HEK293T (cell line): ENCODE measurements at regions not wholly inside any gene's neighbourhood (a gene's known extent, or its start where the extent isn't known, plus 50 kb on each side); places are given as distances from the start of the nearest gene placed in this dataset.
"Not testable (repeated sequence)": the region's sequence is repeated elsewhere in the genome, so short reads cannot be mapped to it uniquely, and the experiment has no call there.

Source experiments
- CTCF ChIA-PET: fragments of 350-600 bp; formaldehyde crosslinking; extraction: SDS; loops from one replicate; lab custom pipeline; 2021; ENCODE audit warnings: antibody characterized with exemption, inconsistent platforms; lab: Yijun Ruan, JAX
- POLR2A ChIA-PET: fragments of 350-600 bp; formaldehyde crosslinking; extraction: SDS; loops from one replicate; lab custom pipeline; 2020; ENCODE audit warnings: antibody characterized with exemption, inconsistent platforms; lab: Yijun Ruan, JAX
- DNase-seq: peaks from one replicate; pipeline ENCODE4 v3.0.0; 2012; ENCODE audit warnings: mixed read lengths; ENCODE audit errors: extremely low spot score
- ARNT ChIP-seq: fragments of 450-650 bp; IDR thresholded peaks from 2 replicates; pipeline ENCODE4 v1.6.1; 2017; ENCODE audit warnings: mild to moderate bottlenecking
- BHLHE40 ChIP-seq: fragments of 450-650 bp; IDR thresholded peaks from 2 replicates; pipeline ENCODE4 v1.6.1; 2016; ENCODE audit warnings: mild to moderate bottlenecking, moderate library complexity, borderline replicate concordance
- CTBP1 ChIP-seq: fragments of 450-650 bp; IDR thresholded peaks from 2 replicates; pipeline ENCODE4 v1.6.1; 2016; ENCODE audit warnings: borderline replicate concordance
- ELF4 ChIP-seq: fragments of 450-650 bp; IDR thresholded peaks from 2 replicates; pipeline ENCODE4 v1.6.1; 2017; ENCODE audit warnings: antibody characterized with exemption
- FOXA1 ChIP-seq: fragments of 450-650 bp; IDR thresholded peaks from 2 replicates; pipeline ENCODE4 v1.6.1; 2016; ENCODE audit warnings: mild to moderate bottlenecking
- FOXK2 ChIP-seq: fragments of 450-650 bp; IDR thresholded peaks from 2 replicates; pipeline ENCODE4 v1.6.1; 2016; ENCODE audit warnings: mild to moderate bottlenecking
- FOXM1 ChIP-seq: fragments of 450-650 bp; IDR thresholded peaks from 2 replicates; pipeline ENCODE4 v1.6.1; 2017; ENCODE audit warnings: mild to moderate bottlenecking, borderline replicate concordance
- HDGF ChIP-seq: fragments of 450-650 bp; IDR thresholded peaks from 2 replicates; pipeline ENCODE4 v1.6.1; 2017; ENCODE audit warnings: antibody characterized with exemption, borderline replicate concordance
- L3MBTL2 ChIP-seq: fragments of 450-650 bp; conservative IDR thresholded peaks from 2 replicates; pipeline ENCODE4 v1.6.1; 2016; ENCODE audit warnings: mild to moderate bottlenecking
- LEF1 ChIP-seq: fragments of 450-650 bp; IDR thresholded peaks from 2 replicates; pipeline ENCODE4 v1.6.1; 2017; ENCODE audit warnings: mild to moderate bottlenecking, borderline replicate concordance
- NFRKB ChIP-seq: fragments of 450-650 bp; IDR thresholded peaks from 2 replicates; pipeline ENCODE4 v1.6.1; 2016; ENCODE audit warnings: mild to moderate bottlenecking, moderate library complexity
- PKNOX1 ChIP-seq: fragments of 450-650 bp; IDR thresholded peaks from 2 replicates; pipeline ENCODE4 v1.6.1; 2016
- SP1 ChIP-seq: fragments of 450-650 bp; IDR thresholded peaks from 2 replicates; pipeline ENCODE4 v1.6.1; 2017
- SUZ12 ChIP-seq: fragments of 450-650 bp; IDR thresholded peaks from 2 replicates; pipeline ENCODE4 v1.6.1; 2016; ENCODE audit warnings: mild to moderate bottlenecking
- TARDBP ChIP-seq: fragments of 450-650 bp; IDR thresholded peaks from 2 replicates; pipeline ENCODE4 v1.6.1; 2016
- ZNF384 ChIP-seq: fragments of 450-650 bp; IDR thresholded peaks from 2 replicates; pipeline ENCODE4 v1.6.1; 2016

GRCh38 chr7:98760201-98760651, 109.6 kb downstream of the TMEM130 start:
- ChIA-PET CTCF (interaction anchor here (1.1 kb wide), 1 partner anchor 14 kb away, joined by 6 read pairs; no protein-coding TSS in a partner anchor), POLR2A (no interaction called here)
- TF ChIP-seq L3MBTL2 (no peak), SP1 (no peak), HDGF (no peak), TARDBP (no peak), ZNF384 (no peak), FOXM1 (no peak), CTBP1 (no peak), FOXK2 (no peak), FOXA1 (no peak), ARNT (no peak)
- DNase-seq = no peak

GRCh38 chr7:98761225-98761624, 108.6 kb downstream of the TMEM130 start:
- TF ChIP-seq FOXM1 (no peak), FOXK2 (no peak), NFRKB (no peak), ZNF384 (no peak), ELF4 (no peak), LEF1 (no peak), PKNOX1 (no peak), TARDBP (no peak), L3MBTL2 (no peak), BHLHE40 (no peak), CTBP1 (no peak), FOXA1 (no peak), SUZ12 (no peak)
- ChIA-PET CTCF (no interaction called here), POLR2A (no interaction called here)
- no peak for DNase-seq

- CTCF ChIA-PET = no interaction called here
- TF ChIP-seq TARDBP (no peak), FOXM1 (no peak), CTBP1 (no peak), ZNF384 (no peak), NFRKB (no peak), SP1 (no peak), BHLHE40 (no peak)
- POLR2A ChIA-PET = no interaction called here
- DNase-seq = no peak
Observed at GRCh38 chr7:98762620-98763019, 107.2 kb downstream of the TMEM130 start.

GRCh38 chr7:98763441-98763840, 106.4 kb downstream of the TMEM130 start:
- ChIA-PET CTCF (interaction anchor here (0.8 kb wide), 1 partner anchor 341 kb away, joined by 3 read pairs; no protein-coding TSS in a partner anchor), POLR2A (no interaction called here)
- no peak for TF ChIP-seq NFRKB
- TF ChIP-seq SUZ12 = no peak
- no peak for TF ChIP-seq FOXM1
- TF ChIP-seq BHLHE40 = no peak
- TF ChIP-seq FOXK2 = no peak
- no peak for TF ChIP-seq ELF4
- no peak for TF ChIP-seq TARDBP
- no peak for TF ChIP-seq FOXA1
- no peak for TF ChIP-seq CTBP1
- no peak for TF ChIP-seq L3MBTL2
- TF ChIP-seq ARNT = no peak
- no peak for TF ChIP-seq HDGF
- no peak for DNase-seq

GRCh38 chr7:98764946-98765345, 104.9 kb downstream of the TMEM130 start:
- TF ChIP-seq ELF4 (no peak), L3MBTL2 (no peak), CTBP1 (no peak), HDGF (no peak), TARDBP (no peak), SP1 (no peak), FOXM1 (no peak), SUZ12 (no peak), FOXA1 (no peak)
- CTCF ChIA-PET = interaction anchor here (0.8 to 1.3 kb wide), 2 partner anchors 19 to 77 kb away, joined by 3 read pairs; no protein-coding TSS in a partner anchor
- no peak for DNase-seq
- POLR2A ChIA-PET = no interaction called here

- CTCF ChIA-PET = interaction anchor here (0.6 kb wide), 1 partner anchor 454 kb away, joined by 4 read pairs; no protein-coding TSS in a partner anchor
- POLR2A ChIA-PET, DNase-seq: not testable (repeated sequence)
Observed at GRCh38 chr7:98770085-98770484, 99.7 kb downstream of the TMEM130 start.

- TF ChIP-seq FOXM1 = no peak
- no peak for TF ChIP-seq ZNF384
- TF ChIP-seq FOXA1 = no peak
- TF ChIP-seq NFRKB = no peak
- TF ChIP-seq HDGF = no peak
- no peak for TF ChIP-seq SP1
- no peak for TF ChIP-seq BHLHE40
- no peak for TF ChIP-seq L3MBTL2
- TF ChIP-seq CTBP1 = no peak
- no peak for TF ChIP-seq ELF4
- TF ChIP-seq TARDBP = no peak
- TF ChIP-seq SUZ12 = no peak
- TF ChIP-seq LEF1 = no peak
- TF ChIP-seq FOXK2 = no peak
- no peak for TF ChIP-seq PKNOX1
- TF ChIP-seq ARNT = no peak
- ChIA-PET POLR2A (no interaction called here), CTCF (interaction anchor here (1.2 kb wide), 1 partner anchor 26 kb away, joined by 4 read pairs; no protein-coding TSS in a partner anchor)
- DNase-seq = peak; percentile 38
Observed at GRCh38 chr7:98771519-98771918, 98.3 kb downstream of the TMEM130 start.
